ENCODE measurements at regions not wholly inside any gene's neighbourhood (a gene's known extent, or its start where the extent isn't known, plus 50 kb on each side); places are given as distances from the start of the nearest gene placed in this dataset.

DNA sequence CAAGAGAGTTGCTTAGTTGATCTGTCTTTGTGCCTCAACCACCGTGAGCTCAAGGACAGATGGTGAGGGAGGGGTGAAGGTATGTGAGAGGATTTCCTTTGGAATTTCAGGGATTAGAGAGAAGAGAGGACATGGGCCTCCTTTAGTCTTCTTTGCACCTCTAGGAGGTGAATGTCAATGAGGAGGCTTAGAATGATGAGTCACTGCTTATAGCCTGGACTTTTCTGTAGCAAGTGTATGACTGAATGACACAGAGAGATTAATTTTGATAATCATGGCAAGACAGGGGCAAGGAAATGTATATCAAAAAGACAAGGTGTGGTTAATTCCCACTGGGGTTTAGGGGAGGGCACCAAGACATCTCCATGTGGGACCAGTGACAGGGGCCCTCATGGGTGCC is 947.3 kb upstream of the TENM4 start:
- WGBS (ENCODE audit: insufficient coverage), result 80% methylated on average over 1 of the region's 1 CpG
- H3K27me3 Mint-ChIP-seq, result no peaks in the 10 kb centered on the region
- Histone ChIP-seq H3K4me3 (ENCODE audit: control insufficient read depth in 1 of 2, extremely low read depth in 1 of 2, low read length in 1 of 2) (no peak overlapping the region), H3K36me3 (ENCODE audit: control insufficient read depth in 2 of 2, extremely low read depth in 1 of 2, insufficient read depth in 1 of 2, low read length in 1 of 2) (no peaks in the 10 kb centered on the region), H3K27me3 (replicated peaks in 1 of 2; ENCODE audit: control insufficient read depth in 2 of 2, extremely low read depth in 1 of 2, insufficient read depth in 2 of 2, low read length in 1 of 2) (no peaks in the 10 kb centered on the region), H3K9me3 (no peaks in the 10 kb centered on the region), H3K4me1 (ENCODE audit: control insufficient read depth in 1 of 2, extremely low read depth in 1 of 2, insufficient read depth in 2 of 2, low read length in 2 of 2) (no peaks in the 10 kb centered on the region), H3K27ac (ENCODE audit: low read length) (no peak overlapping the region)
- no peaks in the 10 kb centered on the region for H3K4me1 Mint-ChIP-seq
- CTCF ChIA-PET, result no interaction called here
- H3K4me3 Mint-ChIP-seq, result no peak overlapping the region
- H3K9me3 Mint-ChIP-seq, result peaks cover 11 to 16% (median 13%) of the 10 kb centered on the region in 3 donors
- DNase-seq, result no peak
- H3K27ac Mint-ChIP-seq, result no peak overlapping the region
- POLR2A ChIA-PET, result no interaction called here
- no peak for ATAC-seq (replicated peaks in 1 of 4)
- H3K36me3 Mint-ChIP-seq, result no peaks in the 10 kb centered on the region

DNA sequence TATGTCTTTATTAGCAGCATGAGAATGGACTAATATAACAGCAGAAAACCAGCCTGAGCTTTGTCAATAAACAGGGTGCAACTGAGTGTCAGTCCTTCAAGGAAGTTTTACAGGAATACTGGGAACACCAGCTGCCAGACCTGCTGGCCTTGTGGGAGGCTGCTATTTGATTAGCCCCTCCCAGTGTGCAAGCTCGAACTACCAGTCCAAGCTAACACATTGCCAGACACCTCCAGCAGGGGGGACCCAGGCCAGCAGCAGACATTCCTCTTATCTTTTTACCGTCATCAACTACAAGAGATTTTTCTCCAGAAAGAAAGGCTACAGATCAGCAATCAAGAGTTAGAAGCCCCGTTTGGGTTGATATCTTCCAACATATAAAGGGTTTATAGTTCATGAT is 942.8 kb upstream of the TENM4 start:
- no peak for ATAC-seq (replicated peaks in 1 of 4)
- no peak for DNase-seq
- H3K9me3 ChIP-seq, result no peaks in the 10 kb centered on the region
- H3K4me3 ChIP-seq (ENCODE audit: control insufficient read depth in 1 of 2, extremely low read depth in 1 of 2, low read length in 1 of 2), result no peak overlapping the region
- Mint-ChIP-seq H3K27me3 (no peaks in the 10 kb centered on the region), H3K27ac (no peak overlapping the region), H3K9me3 (peaks cover 0 to 23% (median 23%) of the 10 kb centered on the region in 3 donors), H3K4me3 (no peak overlapping the region), H3K4me1 (no peaks in the 10 kb centered on the region), H3K36me3 (no peaks in the 10 kb centered on the region)
- H3K27me3 ChIP-seq (replicated peaks in 1 of 2; ENCODE audit: control insufficient read depth in 2 of 2, extremely low read depth in 1 of 2, insufficient read depth in 2 of 2, low read length in 1 of 2), result no peaks in the 10 kb centered on the region
- H3K4me1 ChIP-seq (ENCODE audit: control insufficient read depth in 1 of 2, extremely low read depth in 1 of 2, insufficient read depth in 2 of 2, low read length in 2 of 2), result no peaks in the 10 kb centered on the region
- no peaks in the 10 kb centered on the region for H3K36me3 ChIP-seq (ENCODE audit: control insufficient read depth in 2 of 2, extremely low read depth in 1 of 2, insufficient read depth in 1 of 2, low read length in 1 of 2)
- ChIA-PET CTCF (no interaction called here), POLR2A (no interaction called here)
- H3K27ac ChIP-seq (ENCODE audit: low read length), result no peak overlapping the region
- 33% methylated on average over 1 of the region's 3 CpGs for WGBS (ENCODE audit: insufficient coverage)

DNA sequence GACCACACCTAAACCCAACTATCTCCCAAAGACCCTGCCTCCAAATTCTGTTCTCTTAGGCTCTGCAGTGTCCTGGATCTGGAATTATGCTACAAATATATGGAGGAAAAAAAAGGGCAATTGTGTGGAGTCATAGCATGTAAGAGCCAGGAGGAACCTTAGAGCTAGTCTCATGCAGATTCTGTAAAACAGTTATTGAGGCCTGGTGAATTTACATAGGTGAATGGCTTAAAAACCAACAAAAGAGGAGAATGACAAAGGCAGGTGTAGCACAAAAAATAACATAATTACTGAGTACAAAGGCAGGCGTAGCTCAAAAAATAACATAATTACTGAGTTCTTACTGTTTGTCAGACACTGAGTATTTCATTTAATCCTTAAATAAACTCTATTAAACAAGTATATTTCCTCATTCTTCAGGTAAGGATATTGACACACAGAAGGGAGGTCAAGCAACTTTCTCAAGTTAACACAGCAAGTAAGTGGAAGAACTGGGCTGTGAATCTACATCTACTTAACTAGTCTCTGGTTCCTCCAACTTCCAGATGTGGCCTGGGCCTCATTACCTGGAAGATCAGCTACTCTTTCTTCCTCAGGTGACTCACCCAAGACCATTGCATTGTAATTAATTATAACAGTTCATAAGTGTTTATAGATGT is 938.9 kb upstream of the TENM4 start:
- DNase-seq (no peak), ATAC-seq (replicated peaks in 1 of 4) (no peak)
- H3K27ac Mint-ChIP-seq, result no peak overlapping the region
- no peaks in the 10 kb centered on the region for H3K9me3 ChIP-seq
- H3K4me3 ChIP-seq (ENCODE audit: control insufficient read depth in 1 of 2, extremely low read depth in 1 of 2, low read length in 1 of 2), result no peak overlapping the region
- no peaks in the 10 kb centered on the region for H3K36me3 ChIP-seq (ENCODE audit: control insufficient read depth in 2 of 2, extremely low read depth in 1 of 2, insufficient read depth in 1 of 2, low read length in 1 of 2)
- no peaks in the 10 kb centered on the region for H3K4me1 ChIP-seq (ENCODE audit: control insufficient read depth in 1 of 2, extremely low read depth in 1 of 2, insufficient read depth in 2 of 2, low read length in 2 of 2)
- H3K27ac ChIP-seq (ENCODE audit: low read length), result no peak overlapping the region
- H3K4me1 Mint-ChIP-seq, result no peaks in the 10 kb centered on the region
- peaks cover 8 to 29% (median 26%) of the 10 kb centered on the region in 3 donors for H3K9me3 Mint-ChIP-seq
- no peak overlapping the region for H3K4me3 Mint-ChIP-seq
- WGBS (ENCODE audit: insufficient coverage), result no CpG with 5 or more reads among the region's 1 CpG
- no peaks in the 10 kb centered on the region for H3K27me3 Mint-ChIP-seq
- POLR2A ChIA-PET, result no interaction called here
- CTCF ChIA-PET, result no interaction called here
- H3K27me3 ChIP-seq (replicated peaks in 1 of 2; ENCODE audit: control insufficient read depth in 2 of 2, extremely low read depth in 1 of 2, insufficient read depth in 2 of 2, low read length in 1 of 2), result no peaks in the 10 kb centered on the region
- no peaks in the 10 kb centered on the region for H3K36me3 Mint-ChIP-seq

DNA sequence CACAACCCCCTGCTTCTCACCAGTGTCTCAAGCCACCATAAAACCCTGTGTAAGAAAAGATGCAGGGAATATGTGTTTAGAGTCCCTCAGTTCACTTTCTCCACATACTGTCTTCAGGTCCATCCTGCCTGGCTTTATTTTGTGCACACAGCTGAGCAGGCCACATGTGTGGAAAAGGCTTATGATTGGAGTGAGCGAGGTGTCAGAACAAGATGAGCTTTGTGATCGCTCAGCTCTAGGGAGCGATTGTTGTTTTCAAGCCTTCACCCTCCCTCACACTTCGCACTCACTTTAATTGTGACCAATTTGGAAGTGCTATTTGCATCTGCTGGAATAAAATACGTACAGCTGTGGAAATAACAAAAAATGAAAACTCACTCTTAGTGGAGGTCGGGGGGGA is 931.1 kb upstream of the TENM4 start:
- Histone ChIP-seq H3K36me3 (ENCODE audit: control insufficient read depth in 2 of 2, extremely low read depth in 1 of 2, insufficient read depth in 1 of 2, low read length in 1 of 2) (no peaks in the 10 kb centered on the region), H3K4me1 (ENCODE audit: control insufficient read depth in 1 of 2, extremely low read depth in 1 of 2, insufficient read depth in 2 of 2, low read length in 2 of 2) (no peaks in the 10 kb centered on the region), H3K27ac (ENCODE audit: low read length) (no peak overlapping the region), H3K4me3 (ENCODE audit: control insufficient read depth in 1 of 2, extremely low read depth in 1 of 2, low read length in 1 of 2) (no peak overlapping the region), H3K27me3 (replicated peaks in 1 of 2; ENCODE audit: control insufficient read depth in 2 of 2, extremely low read depth in 1 of 2, insufficient read depth in 2 of 2, low read length in 1 of 2) (no peaks in the 10 kb centered on the region), H3K9me3 (no peaks in the 10 kb centered on the region)
- H3K4me1 Mint-ChIP-seq, result no peaks in the 10 kb centered on the region
- no CpG with 5 or more reads among the region's 6 CpGs for WGBS (ENCODE audit: insufficient coverage)
- ATAC-seq (replicated peaks in 1 of 4), result no peak
- POLR2A ChIA-PET, result no interaction called here
- no peak overlapping the region for H3K27ac Mint-ChIP-seq
- no peaks in the 10 kb centered on the region for H3K36me3 Mint-ChIP-seq
- H3K9me3 Mint-ChIP-seq, result peaks cover 12 to 30% (median 18%) of the 10 kb centered on the region in 3 donors
- no peaks in the 10 kb centered on the region for H3K27me3 Mint-ChIP-seq
- no peak for DNase-seq
- H3K4me3 Mint-ChIP-seq, result no peak overlapping the region
- CTCF ChIA-PET, result interaction anchor here in 1 of 2 donors (1.1 kb wide), 1 partner anchor 14 kb away, joined by 4 read pairs; no protein-coding TSS in a partner anchor

DNA sequence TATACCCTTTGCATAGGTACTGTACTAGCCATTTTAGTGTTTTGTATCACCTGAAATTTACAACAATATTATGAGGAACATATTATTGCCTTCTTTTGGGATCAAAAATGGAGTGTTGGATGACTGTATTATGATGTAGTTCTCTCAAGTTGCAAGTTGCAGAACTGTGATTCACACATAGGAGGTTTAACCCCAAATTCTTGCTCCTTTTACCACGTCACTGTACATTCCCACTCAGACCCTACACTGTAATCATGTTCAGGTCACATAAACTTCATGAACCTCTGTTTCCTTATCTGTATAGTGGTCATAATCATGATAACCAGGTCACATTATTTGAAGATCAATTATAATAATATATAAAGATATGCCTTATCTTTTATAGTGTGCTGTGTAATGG is 925.1 kb upstream of the TENM4 start:
- H3K9me3 ChIP-seq, result no peaks in the 10 kb centered on the region
- Mint-ChIP-seq H3K27me3 (no peaks in the 10 kb centered on the region), H3K27ac (no peak overlapping the region), H3K4me3 (no peak overlapping the region), H3K36me3 (no peaks in the 10 kb centered on the region), H3K4me1 (no peaks in the 10 kb centered on the region), H3K9me3 (peaks cover 9 to 28% (median 11%) of the 10 kb centered on the region in 3 donors)
- no peaks in the 10 kb centered on the region for H3K27me3 ChIP-seq (replicated peaks in 1 of 2; ENCODE audit: control insufficient read depth in 2 of 2, extremely low read depth in 1 of 2, insufficient read depth in 2 of 2, low read length in 1 of 2)
- H3K36me3 ChIP-seq (ENCODE audit: control insufficient read depth in 2 of 2, extremely low read depth in 1 of 2, insufficient read depth in 1 of 2, low read length in 1 of 2), result no peaks in the 10 kb centered on the region
- ATAC-seq (replicated peaks in 1 of 4) (no peak), DNase-seq (no peak)
- ChIA-PET POLR2A (no interaction called here), CTCF (no interaction called here)
- no CpG with 5 or more reads among the region's 1 CpG for WGBS (ENCODE audit: insufficient coverage)
- H3K4me3 ChIP-seq (ENCODE audit: control insufficient read depth in 1 of 2, extremely low read depth in 1 of 2, low read length in 1 of 2), result no peak overlapping the region
- no peak overlapping the region for H3K27ac ChIP-seq (ENCODE audit: low read length)
- no peaks in the 10 kb centered on the region for H3K4me1 ChIP-seq (ENCODE audit: control insufficient read depth in 1 of 2, extremely low read depth in 1 of 2, insufficient read depth in 2 of 2, low read length in 2 of 2)

DNA sequence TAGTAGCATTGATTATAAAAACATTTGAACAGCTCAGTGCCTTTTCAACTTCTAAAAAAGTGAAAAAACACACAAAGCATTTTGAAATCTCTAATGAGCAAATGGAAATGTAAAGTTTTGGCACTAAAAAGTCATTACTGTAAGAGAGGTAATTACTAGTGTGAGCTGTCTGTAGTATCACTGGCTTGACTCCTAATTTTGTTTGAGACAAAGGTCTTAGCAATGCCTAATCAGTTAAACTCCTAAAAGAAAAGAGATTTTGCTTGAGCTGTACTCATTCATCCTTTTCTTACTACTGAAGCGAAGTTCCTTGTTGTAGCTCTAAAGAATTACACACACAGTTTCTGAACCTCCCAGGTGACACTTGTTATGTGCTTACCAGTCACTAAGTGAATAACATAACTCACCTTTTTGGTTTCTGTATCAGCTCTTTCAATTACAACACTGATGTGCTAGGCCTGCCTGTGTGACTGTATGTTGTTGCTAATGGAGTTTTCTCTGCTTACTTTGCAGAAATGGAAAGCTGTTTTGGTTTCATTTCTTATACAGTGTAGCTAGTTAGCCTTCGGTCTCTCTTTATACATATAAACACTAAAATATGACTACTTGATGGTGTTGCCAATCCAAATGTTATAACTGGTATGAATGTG is 924.4 kb upstream of the TENM4 start:
- WGBS (ENCODE audit: insufficient coverage), result no CpG with 5 or more reads among the region's 2 CpGs
- H3K4me3 ChIP-seq (ENCODE audit: control insufficient read depth in 1 of 2, extremely low read depth in 1 of 2, low read length in 1 of 2), result no peak overlapping the region
- ChIA-PET CTCF (no interaction called here), POLR2A (no interaction called here)
- Mint-ChIP-seq H3K36me3 (no peaks in the 10 kb centered on the region), H3K9me3 (peaks cover 9 to 30% (median 11%) of the 10 kb centered on the region in 3 donors), H3K4me3 (no peak overlapping the region), H3K27me3 (no peaks in the 10 kb centered on the region), H3K27ac (no peak overlapping the region), H3K4me1 (no peaks in the 10 kb centered on the region)
- no peaks in the 10 kb centered on the region for H3K9me3 ChIP-seq
- DNase-seq (no peak), ATAC-seq (replicated peaks in 1 of 4) (no peak)
- H3K27ac ChIP-seq (ENCODE audit: low read length), result no peak overlapping the region
- no peaks in the 10 kb centered on the region for H3K36me3 ChIP-seq (ENCODE audit: control insufficient read depth in 2 of 2, extremely low read depth in 1 of 2, insufficient read depth in 1 of 2, low read length in 1 of 2)
- H3K4me1 ChIP-seq (ENCODE audit: control insufficient read depth in 1 of 2, extremely low read depth in 1 of 2, insufficient read depth in 2 of 2, low read length in 2 of 2), result no peaks in the 10 kb centered on the region
- no peaks in the 10 kb centered on the region for H3K27me3 ChIP-seq (replicated peaks in 1 of 2; ENCODE audit: control insufficient read depth in 2 of 2, extremely low read depth in 1 of 2, insufficient read depth in 2 of 2, low read length in 1 of 2)
